Neural cell (in vitro differentiated cells): ENCODE measurements at regions not wholly inside any gene's neighbourhood (a gene's known extent, or its start where the extent isn't known, plus 50 kb on each side); places are given as distances from the start of the nearest gene placed in this dataset.

ENCODE experiments used
- H2AFZ ChIP-seq: fragments of 200-600, 300-800 bp; sonication (generic), shearing (Covaris generic); 2 replicates; pipeline ENCODE4 v1.6.0; 2014; ENCODE audit warnings: low read depth, mild to moderate bottlenecking, antibody characterized with exemption, low read length, moderate library complexity
- H3F3A ChIP-seq: fragments of 200-600 bp; shearing (Covaris generic); 2 replicates; pipeline ENCODE4 v1.6.1; 2016; ENCODE audit warnings: mild to moderate bottlenecking, moderate library complexity, mixed read lengths, antibody characterized with exemption, low read length; ENCODE audit not compliant: insufficient read depth, poor library complexity, severe bottlenecking
- H3K27ac ChIP-seq: fragments of 200-600, 300-800 bp; sonication (generic), shearing (Covaris generic); 2 replicates; pipeline ENCODE4 v1.5.1; 2014; ENCODE audit warnings: mild to moderate bottlenecking, low read length, moderate library complexity
- H3K27me3 ChIP-seq: fragments of 300-800, 200-600 bp; sonication (generic), shearing (Covaris generic); 2 replicates; pipeline ENCODE4 v1.6.0; 2014; ENCODE audit warnings: mild to moderate bottlenecking, low read depth, low read length, moderate library complexity; ENCODE audit not compliant: insufficient read depth
- H3K36me3 ChIP-seq: fragments of 300-800, 200-600 bp; sonication (generic), shearing (Covaris generic); 2 replicates; pipeline ENCODE4 v1.5.1; 2014; ENCODE audit warnings: mild to moderate bottlenecking, antibody characterized with exemption, low read length, moderate library complexity; ENCODE audit not compliant: insufficient read depth
- H3K4me2 ChIP-seq: fragments of 300-800, 200-600 bp; sonication (generic), shearing (Covaris generic); 2 replicates; pipeline ENCODE4 v1.6.0; 2014; ENCODE audit warnings: mild to moderate bottlenecking, low read length
- H3K4me3 ChIP-seq: fragments of 300-800, 200-600 bp; sonication (generic), shearing (Covaris generic); 2 replicates; pipeline ENCODE4 v1.5.1; 2014; ENCODE audit warnings: mild to moderate bottlenecking, low read length, moderate library complexity
- H3K79me2 ChIP-seq: fragments of 200-600 bp; shearing (Covaris generic); replicated peaks from 2 replicates; pipeline ENCODE4 v1.6.0; 2014; ENCODE audit warnings: mild to moderate bottlenecking, low read length, moderate library complexity; ENCODE audit not compliant: insufficient read depth
- H3K9ac ChIP-seq: fragments of 300-800, 200-600 bp; sonication (generic), shearing (Covaris generic); 2 replicates; pipeline ENCODE4 v1.6.1; 2016; ENCODE audit warnings: mild to moderate bottlenecking, low read length, mixed read lengths
- H3K9me2 ChIP-seq: fragments of 200-600 bp; shearing (Covaris generic); 2 replicates; pipeline ENCODE4 v1.6.1; 2016; ENCODE audit warnings: mild to moderate bottlenecking, low read length, mixed read lengths; ENCODE audit not compliant: insufficient read depth
- H3K9me3 ChIP-seq: fragments of 200-600, 300-800 bp; sonication (generic), shearing (Covaris generic); 2 replicates; pipeline ENCODE4 v1.6.1; 2016; ENCODE audit warnings: mild to moderate bottlenecking, mixed run types, low read length, moderate library complexity, mixed read lengths
- H4K20me1 ChIP-seq: fragments of 200-600 bp; shearing (Covaris generic); 2 replicates; pipeline ENCODE4 v1.6.1; 2016; ENCODE audit warnings: mild to moderate bottlenecking, mixed run types; ENCODE audit not compliant: insufficient read depth
- EP300 ChIP-seq: fragments of 450-650 bp; conservative IDR thresholded peaks from 2 replicates; pipeline ENCODE4 v1.6.1; 2014; ENCODE audit warnings: antibody characterized with exemption, mild to moderate bottlenecking, moderate library complexity; ENCODE audit not compliant: poor library complexity, severe bottlenecking
- EZH2 ChIP-seq: fragments of 200-600, 300-800 bp; shearing (Covaris generic), sonication (generic); IDR thresholded peaks from 2 replicates; pipeline ENCODE4 v1.6.1; 2014; ENCODE audit warnings: antibody characterized with exemption, low read length, borderline replicate concordance, mild to moderate bottlenecking; ENCODE audit not compliant: insufficient read depth, poor library complexity, severe bottlenecking
- MXI1 ChIP-seq: fragments of 450-650 bp; conservative IDR thresholded peaks from 2 replicates; pipeline ENCODE4 v1.6.1; 2014; ENCODE audit warnings: antibody characterized with exemption, mild to moderate bottlenecking; ENCODE audit not compliant: poor library complexity, severe bottlenecking
- POLR2AphosphoS5 ChIP-seq: IDR thresholded peaks from 2 replicates; pipeline ENCODE4 v1.6.1; 2012
- RAD21 ChIP-seq: fragments of 450-650 bp; conservative IDR thresholded peaks from 2 replicates; pipeline ENCODE4 v1.6.1; 2014; ENCODE audit warnings: antibody characterized with exemption, mild to moderate bottlenecking, moderate library complexity
- SMC3 ChIP-seq: fragments of 450-650 bp; conservative IDR thresholded peaks from 2 replicates; pipeline ENCODE4 v1.6.1; 2014; ENCODE audit warnings: antibody characterized with exemption, mild to moderate bottlenecking, moderate library complexity; ENCODE audit not compliant: poor library complexity
- TAF1 ChIP-seq: IDR thresholded peaks from 2 replicates; pipeline ENCODE4 v1.6.1; 2012; ENCODE audit warnings: low read depth
- TF ChIP-seq, protein P1 (sequence below): IDR thresholded peaks from 2 replicates; pipeline ENCODE4 v1.6.1; 2012; ENCODE audit warnings: borderline replicate concordance
- TF ChIP-seq, protein P2 (sequence below): fragments of 450-650 bp; IDR thresholded peaks from 2 replicates; pipeline ENCODE4 v1.5.1; 2014; ENCODE audit warnings: antibody characterized with exemption, mild to moderate bottlenecking, moderate library complexity; ENCODE audit not compliant: poor library complexity, severe bottlenecking

DNA sequence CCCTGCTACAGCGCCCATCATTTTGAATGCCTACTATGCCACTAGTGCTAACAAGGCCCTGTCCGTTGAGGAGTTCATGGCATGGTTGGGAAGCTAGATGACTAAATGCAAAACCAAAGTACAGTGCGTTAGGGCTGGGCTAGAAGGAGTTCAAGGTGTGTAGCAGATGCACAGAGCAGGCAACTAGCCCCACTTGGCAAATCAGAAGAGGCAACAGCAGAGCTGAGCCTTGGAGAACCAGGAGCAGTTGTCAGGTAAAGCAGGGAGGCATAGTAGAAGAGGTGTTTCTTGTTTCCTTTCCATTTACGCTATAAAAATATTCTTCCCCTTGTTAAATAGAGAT lies 146.6 kb upstream of the CPEB2 start:
- Histone ChIP-seq H2AFZ (no peak overlapping the region), H3K9me2 (no peaks in the 10 kb centered on the region), H3K4me2 (no peak overlapping the region)

GRCh38 chr4:14856062-14856933 lies 146.0 kb upstream of the CPEB2 start:
- Histone ChIP-seq H4K20me1 (no peaks in the 10 kb centered on the region), H3K79me2 (no peaks in the 10 kb centered on the region), H3K9me2 (no peaks in the 10 kb centered on the region), H3K4me2 (no peak overlapping the region), H3K27ac (no peak overlapping the region), H3F3A (no peaks in the 10 kb centered on the region), H3K36me3 (no peaks in the 10 kb centered on the region), H3K9me3 (no peaks in the 10 kb centered on the region), H3K27me3 (no peaks in the 10 kb centered on the region), H2AFZ (no peak overlapping the region), H3K9ac (no peak overlapping the region), H3K4me3 (no peak overlapping the region)
- TF ChIP-seq POLR2AphosphoS5 (no peak), EZH2 (no peak), SMC3 (no peak), EP300 (no peak), TAF1 (no peak), RAD21 (no peak), MXI1 (no peak)
- TF ChIP-seq, protein P1, sequence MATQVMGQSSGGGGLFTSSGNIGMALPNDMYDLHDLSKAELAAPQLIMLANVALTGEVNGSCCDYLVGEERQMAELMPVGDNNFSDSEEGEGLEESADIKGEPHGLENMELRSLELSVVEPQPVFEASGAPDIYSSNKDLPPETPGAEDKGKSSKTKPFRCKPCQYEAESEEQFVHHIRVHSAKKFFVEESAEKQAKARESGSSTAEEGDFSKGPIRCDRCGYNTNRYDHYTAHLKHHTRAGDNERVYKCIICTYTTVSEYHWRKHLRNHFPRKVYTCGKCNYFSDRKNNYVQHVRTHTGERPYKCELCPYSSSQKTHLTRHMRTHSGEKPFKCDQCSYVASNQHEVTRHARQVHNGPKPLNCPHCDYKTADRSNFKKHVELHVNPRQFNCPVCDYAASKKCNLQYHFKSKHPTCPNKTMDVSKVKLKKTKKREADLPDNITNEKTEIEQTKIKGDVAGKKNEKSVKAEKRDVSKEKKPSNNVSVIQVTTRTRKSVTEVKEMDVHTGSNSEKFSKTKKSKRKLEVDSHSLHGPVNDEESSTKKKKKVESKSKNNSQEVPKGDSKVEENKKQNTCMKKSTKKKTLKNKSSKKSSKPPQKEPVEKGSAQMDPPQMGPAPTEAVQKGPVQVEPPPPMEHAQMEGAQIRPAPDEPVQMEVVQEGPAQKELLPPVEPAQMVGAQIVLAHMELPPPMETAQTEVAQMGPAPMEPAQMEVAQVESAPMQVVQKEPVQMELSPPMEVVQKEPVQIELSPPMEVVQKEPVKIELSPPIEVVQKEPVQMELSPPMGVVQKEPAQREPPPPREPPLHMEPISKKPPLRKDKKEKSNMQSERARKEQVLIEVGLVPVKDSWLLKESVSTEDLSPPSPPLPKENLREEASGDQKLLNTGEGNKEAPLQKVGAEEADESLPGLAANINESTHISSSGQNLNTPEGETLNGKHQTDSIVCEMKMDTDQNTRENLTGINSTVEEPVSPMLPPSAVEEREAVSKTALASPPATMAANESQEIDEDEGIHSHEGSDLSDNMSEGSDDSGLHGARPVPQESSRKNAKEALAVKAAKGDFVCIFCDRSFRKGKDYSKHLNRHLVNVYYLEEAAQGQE: no peak
- TF ChIP-seq, protein P2, sequence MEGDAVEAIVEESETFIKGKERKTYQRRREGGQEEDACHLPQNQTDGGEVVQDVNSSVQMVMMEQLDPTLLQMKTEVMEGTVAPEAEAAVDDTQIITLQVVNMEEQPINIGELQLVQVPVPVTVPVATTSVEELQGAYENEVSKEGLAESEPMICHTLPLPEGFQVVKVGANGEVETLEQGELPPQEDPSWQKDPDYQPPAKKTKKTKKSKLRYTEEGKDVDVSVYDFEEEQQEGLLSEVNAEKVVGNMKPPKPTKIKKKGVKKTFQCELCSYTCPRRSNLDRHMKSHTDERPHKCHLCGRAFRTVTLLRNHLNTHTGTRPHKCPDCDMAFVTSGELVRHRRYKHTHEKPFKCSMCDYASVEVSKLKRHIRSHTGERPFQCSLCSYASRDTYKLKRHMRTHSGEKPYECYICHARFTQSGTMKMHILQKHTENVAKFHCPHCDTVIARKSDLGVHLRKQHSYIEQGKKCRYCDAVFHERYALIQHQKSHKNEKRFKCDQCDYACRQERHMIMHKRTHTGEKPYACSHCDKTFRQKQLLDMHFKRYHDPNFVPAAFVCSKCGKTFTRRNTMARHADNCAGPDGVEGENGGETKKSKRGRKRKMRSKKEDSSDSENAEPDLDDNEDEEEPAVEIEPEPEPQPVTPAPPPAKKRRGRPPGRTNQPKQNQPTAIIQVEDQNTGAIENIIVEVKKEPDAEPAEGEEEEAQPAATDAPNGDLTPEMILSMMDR: no peak

More for the DNA sequence above, 146.6 kb upstream of the CPEB2 start:
- Histone ChIP-seq H3K9me3 (no peaks in the 10 kb centered on the region), H3K9ac (no peak overlapping the region), H3K27ac (no peak overlapping the region), H3F3A (no peaks in the 10 kb centered on the region), H3K36me3 (no peaks in the 10 kb centered on the region), H3K79me2 (no peaks in the 10 kb centered on the region), H3K27me3 (no peaks in the 10 kb centered on the region), H4K20me1 (no peaks in the 10 kb centered on the region), H3K4me3 (no peak overlapping the region)
- TF ChIP-seq, protein P1: no peak
- TF ChIP-seq EP300 (no peak), POLR2AphosphoS5 (no peak), TAF1 (no peak), RAD21 (no peak), MXI1 (no peak), SMC3 (no peak), EZH2 (no peak)
- TF ChIP-seq, protein P2: no peak
